ENCODE measurements at regions not wholly inside any gene's neighbourhood (a gene's known extent, or its start where the extent isn't known, plus 50 kb on each side); places are given as distances from the start of the nearest gene placed in this dataset.

DNA sequence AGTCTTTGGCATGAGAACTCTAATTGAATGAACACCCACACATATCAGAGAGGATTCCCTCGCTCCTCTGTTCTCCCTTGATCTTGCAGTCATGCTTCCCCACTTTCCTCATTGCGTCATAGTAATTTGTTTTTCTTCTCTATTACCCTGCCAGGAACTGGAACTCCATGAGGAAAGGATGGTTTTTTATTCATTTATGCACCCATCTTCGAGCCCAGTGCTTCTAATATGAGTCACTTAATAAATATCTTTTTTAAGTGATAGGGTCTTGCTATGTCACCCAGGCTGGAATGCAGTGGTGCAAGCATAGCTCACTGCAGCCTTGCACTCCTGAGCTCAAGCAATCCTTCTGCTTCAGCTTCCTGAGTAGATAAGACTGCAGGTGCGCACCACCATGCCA, 83.5 kb downstream of the OTUD1 start:
- no peak for TF ChIP-seq YY1 (IDR thresholded peaks at IDR 0.05; ENCODE audit: low read depth)
- TF ChIP-seq TAF1 (IDR thresholded peaks at IDR 0.05; ENCODE audit: low read depth): no peak
- TF ChIP-seq CREB1 (IDR thresholded peaks at IDR 0.05; ENCODE audit: low read depth): no peak
- no peak for TF ChIP-seq REST (IDR thresholded peaks at IDR 0.05; ENCODE audit: low read depth)
- TF ChIP-seq EP300 (IDR thresholded peaks at IDR 0.05; ENCODE audit: borderline replicate concordance): no peak
- no peak for TF ChIP-seq TCF12 (IDR thresholded peaks at IDR 0.05; ENCODE audit: low read depth)
- TF ChIP-seq, protein P1, sequence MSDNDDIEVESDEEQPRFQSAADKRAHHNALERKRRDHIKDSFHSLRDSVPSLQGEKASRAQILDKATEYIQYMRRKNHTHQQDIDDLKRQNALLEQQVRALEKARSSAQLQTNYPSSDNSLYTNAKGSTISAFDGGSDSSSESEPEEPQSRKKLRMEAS (IDR thresholded peaks at IDR 0.05): no peak
- TF ChIP-seq ZBTB7A (IDR thresholded peaks at IDR 0.05; ENCODE audit: low read depth): no peak
- no peak for TF ChIP-seq TEAD4 (IDR thresholded peaks at IDR 0.05)

DNA sequence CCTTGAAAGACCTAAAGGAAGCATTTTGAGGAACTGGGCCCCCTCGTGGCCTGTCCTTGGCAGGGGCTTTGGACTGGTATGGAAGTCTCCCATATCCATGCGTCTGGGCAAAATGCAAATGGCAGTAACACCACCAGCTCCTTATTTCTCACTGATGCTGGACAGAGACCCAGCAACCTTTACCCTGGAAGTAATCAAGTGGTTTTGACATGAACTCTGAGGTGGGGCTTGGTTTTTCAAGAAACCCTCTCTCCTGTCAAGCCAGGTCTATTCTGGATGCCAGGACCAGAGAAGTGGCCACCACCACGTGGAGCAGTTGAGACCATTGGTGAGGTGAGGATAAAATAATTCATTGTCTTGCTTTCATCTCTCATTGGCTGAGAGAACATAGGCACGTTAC, 84.4 kb downstream of the OTUD1 start:
- TF ChIP-seq TEAD4 (IDR thresholded peaks at IDR 0.05) (no peak), REST (IDR thresholded peaks at IDR 0.05; ENCODE audit: low read depth) (0 out of 2 replicates have a peak, but pooled peaks have one; percentile 26), EP300 (IDR thresholded peaks at IDR 0.05; ENCODE audit: borderline replicate concordance) (no peak)

DNA sequence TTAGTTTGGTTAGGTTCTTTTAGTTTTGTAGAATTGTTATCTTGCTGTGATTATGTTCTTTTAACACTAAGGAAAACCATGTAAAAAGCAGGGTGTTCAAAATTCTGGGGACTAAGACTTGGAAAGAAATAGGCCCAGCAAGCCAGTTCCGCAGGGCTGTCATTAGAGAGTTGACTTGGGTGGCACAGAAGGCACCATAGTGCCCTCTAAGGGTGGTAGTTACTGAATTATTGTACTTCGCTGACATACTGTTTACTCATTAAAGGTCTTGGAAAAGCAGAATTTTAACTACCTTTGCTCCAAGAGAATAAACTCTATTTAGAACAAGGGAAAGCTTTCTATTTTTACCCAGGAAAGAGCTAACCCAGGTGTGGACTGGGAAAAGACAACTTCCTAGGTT, 86.5 kb downstream of the OTUD1 start:
- peak; percentile 52 for TF ChIP-seq RAD21 (IDR thresholded peaks at IDR 0.05; ENCODE audit: low read depth)
- no peak for TF ChIP-seq CREB1 (IDR thresholded peaks at IDR 0.05; ENCODE audit: low read depth)
- no peak for TF ChIP-seq TEAD4 (IDR thresholded peaks at IDR 0.05)
- TF ChIP-seq EGR1 (IDR thresholded peaks at IDR 0.05): no peak

GRCh38 chr10:23528419-23528818, 89.5 kb downstream of the OTUD1 start:
- no peak for TF ChIP-seq TCF12 (IDR thresholded peaks at IDR 0.05; ENCODE audit: low read depth)
- no peak for TF ChIP-seq NFIC (IDR thresholded peaks at IDR 0.05)
- TF ChIP-seq EP300 (IDR thresholded peaks at IDR 0.05; ENCODE audit: borderline replicate concordance): no peak
- TF ChIP-seq, protein P2, sequence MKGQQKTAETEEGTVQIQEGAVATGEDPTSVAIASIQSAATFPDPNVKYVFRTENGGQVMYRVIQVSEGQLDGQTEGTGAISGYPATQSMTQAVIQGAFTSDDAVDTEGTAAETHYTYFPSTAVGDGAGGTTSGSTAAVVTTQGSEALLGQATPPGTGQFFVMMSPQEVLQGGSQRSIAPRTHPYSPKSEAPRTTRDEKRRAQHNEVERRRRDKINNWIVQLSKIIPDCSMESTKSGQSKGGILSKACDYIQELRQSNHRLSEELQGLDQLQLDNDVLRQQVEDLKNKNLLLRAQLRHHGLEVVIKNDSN (IDR thresholded peaks at IDR 0.05): no peak

DNA sequence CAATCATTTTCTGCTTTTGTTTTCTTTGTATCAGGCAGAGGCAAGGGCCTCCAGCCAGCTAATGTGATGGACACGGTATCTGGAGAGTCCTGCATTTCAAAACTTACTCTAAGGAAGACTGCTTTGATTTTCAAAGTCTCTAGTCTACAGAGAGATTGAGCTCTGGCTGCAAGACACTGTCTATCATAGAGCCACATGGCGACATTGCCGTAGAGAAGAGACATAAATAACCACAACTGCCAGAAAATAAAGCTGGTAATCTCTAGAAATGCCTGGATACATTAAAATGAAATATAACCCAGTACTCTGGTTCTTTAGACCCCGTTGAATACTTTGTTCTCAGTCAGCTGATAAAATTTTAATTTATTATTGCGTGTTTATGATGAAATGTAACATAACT, 90.8 kb downstream of the OTUD1 start:
- no peak for TF ChIP-seq NFIC (IDR thresholded peaks at IDR 0.05)
- TF ChIP-seq FOXM1 (IDR thresholded peaks at IDR 0.05; ENCODE audit: borderline replicate concordance, low read depth): no peak

- TF ChIP-seq CEBPB (IDR thresholded peaks at IDR 0.05) (no peak), RAD21 (IDR thresholded peaks at IDR 0.05; ENCODE audit: low read depth) (peak; percentile 10; the same call in 1 of the 2 replicates)
These were observed 91.2 kb downstream of the OTUD1 start for GRCh38 chr10:23530079-23530478.

DNA sequence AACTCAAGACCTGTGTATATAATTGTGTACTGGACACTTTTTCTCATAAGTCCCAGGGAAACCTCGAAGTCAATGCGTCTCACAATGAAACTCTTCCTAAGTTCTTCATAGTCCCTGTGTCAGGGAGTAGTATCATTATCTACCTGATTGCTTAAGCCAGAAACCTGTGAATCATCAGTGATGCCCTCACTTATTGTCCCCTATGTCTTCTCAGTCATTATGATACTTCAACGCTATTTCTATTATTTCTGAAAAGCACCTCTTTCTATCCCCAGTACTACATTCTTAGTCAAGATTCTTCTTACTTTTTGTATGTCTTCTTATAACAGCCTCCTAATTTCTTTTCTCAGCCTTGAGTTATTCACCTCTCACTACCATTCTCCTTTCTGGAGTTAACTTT, 94.3 kb downstream of the OTUD1 start:
- TF ChIP-seq CEBPB (IDR thresholded peaks at IDR 0.05) (no peak), YY1 (IDR thresholded peaks at IDR 0.05; ENCODE audit: low read depth) (no peak), TAF1 (IDR thresholded peaks at IDR 0.05; ENCODE audit: low read depth) (no peak), CREB1 (IDR thresholded peaks at IDR 0.05; ENCODE audit: low read depth) (no peak)
- TF ChIP-seq, protein P2 (IDR thresholded peaks at IDR 0.05): no peak

DNA sequence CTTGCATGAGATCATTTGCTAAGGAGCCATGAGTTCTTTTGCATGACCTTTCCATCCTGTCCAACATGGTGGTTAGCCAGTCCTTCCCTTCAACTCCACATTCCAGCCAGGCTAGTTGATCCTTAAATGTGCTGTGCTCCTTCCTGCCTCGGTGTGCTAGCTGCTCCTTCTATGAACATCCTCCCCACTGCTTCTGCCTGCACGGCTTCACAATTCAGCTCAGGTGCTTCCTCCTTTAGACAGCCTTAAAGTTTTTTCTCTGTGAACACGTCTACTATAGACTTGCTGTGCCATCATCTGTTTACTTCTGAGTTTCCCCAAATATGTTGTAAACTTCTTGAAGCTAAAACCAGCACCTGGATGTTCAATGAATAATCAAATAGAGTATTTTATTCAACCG, 95.5 kb downstream of the OTUD1 start:
- no peak for TF ChIP-seq NFIC (IDR thresholded peaks at IDR 0.05)
- no peak for TF ChIP-seq TCF12 (IDR thresholded peaks at IDR 0.05; ENCODE audit: low read depth)
- TF ChIP-seq RAD21 (IDR thresholded peaks at IDR 0.05; ENCODE audit: low read depth): no peak
- TF ChIP-seq EP300 (IDR thresholded peaks at IDR 0.05; ENCODE audit: borderline replicate concordance): no peak
- TF ChIP-seq EGR1 (IDR thresholded peaks at IDR 0.05): no peak
- no peak for TF ChIP-seq FOXM1 (IDR thresholded peaks at IDR 0.05; ENCODE audit: borderline replicate concordance, low read depth)
- TF ChIP-seq, protein P2 (IDR thresholded peaks at IDR 0.05): no peak
- TF ChIP-seq CREB1 (IDR thresholded peaks at IDR 0.05; ENCODE audit: low read depth): no peak
- TF ChIP-seq TAF1 (IDR thresholded peaks at IDR 0.05; ENCODE audit: low read depth): no peak
- TF ChIP-seq ZBTB7A (IDR thresholded peaks at IDR 0.05; ENCODE audit: low read depth): no peak
- TF ChIP-seq, protein P1 (IDR thresholded peaks at IDR 0.05): no peak
- no peak for TF ChIP-seq REST (IDR thresholded peaks at IDR 0.05; ENCODE audit: low read depth)
- no peak for TF ChIP-seq YY1 (IDR thresholded peaks at IDR 0.05; ENCODE audit: low read depth)
- no peak for TF ChIP-seq CEBPB (IDR thresholded peaks at IDR 0.05)
- no peak for TF ChIP-seq TEAD4 (IDR thresholded peaks at IDR 0.05)

All from Ishikawa (cell line).